Stomach (tissue), 8 donors: ENCODE measurements at regions not wholly inside any gene's neighbourhood (a gene's known extent, or its start where the extent isn't known, plus 50 kb on each side); places are given as distances from the start of the nearest gene placed in this dataset.
"Not testable (repeated sequence)": the region's sequence is repeated elsewhere in the genome, so short reads cannot be mapped to it uniquely, and the experiment has no call there.

ENCODE experiments used
- DNase-seq, 2 donors: peaks; one replicate each; pipeline versions ENCODE4 v3.0.0 to v3.0.0-alpha.2; 2013 to 2019
- H3K27ac ChIP-seq, 5 donors: fragments of 200-600 bp in 4 of 5; sonication (generic) in 4 of 5; one replicate each; pipeline ENCODE4 v1.5.1; 2013 to 2019; ENCODE audit warnings: mild to moderate bottlenecking in 1 of 5, moderate library complexity in 1 of 5
- H3K27me3 ChIP-seq, 3 donors: fragments of 200-600 bp; sonication (generic); one replicate each; pipeline ENCODE4 v1.5.1; 2017 to 2019; ENCODE audit warnings: mixed run types in 1 of 3
- H3K36me3 ChIP-seq, 4 donors: fragments of 200-600 bp; sonication (generic); 1 replicate in 3 of 4; 2 replicates in 1 of 4; pipeline ENCODE4 v1.5.1; 2016 to 2019
- H3K4me1 ChIP-seq, 4 donors: fragments of 200-600 bp; sonication (generic); one replicate each; pipeline ENCODE4 v1.5.1; 2016 to 2019
- H3K4me3 ChIP-seq, 4 donors: fragments of 200-600 bp; sonication (generic) in 3 of 4; one replicate each; pipeline ENCODE4 v1.5.1; 2016 to 2019; ENCODE audit warnings: mild to moderate bottlenecking in 1 of 4
- H3K9me3 ChIP-seq, 4 donors: fragments of 200-600 bp; sonication (generic); one replicate each; pipeline ENCODE4 v1.5.1; 2016 to 2019
- EP300 ChIP-seq: sonication (generic); formaldehyde crosslinking; IDR thresholded peaks from one replicate; pipeline ENCODE4 v1.6.1; 2017; ENCODE audit warnings: antibody characterized with exemption
- POLR2A ChIP-seq, 4 donors: fragments of 450-650 bp; IDR thresholded peaks; one replicate each; pipeline ENCODE4 v1.6.1; 2016; ENCODE audit warnings: antibody characterized with exemption in 4 of 4, control low read depth in 2 of 4, mild to moderate bottlenecking in 1 of 4, moderate library complexity in 1 of 4
- POLR2AphosphoS5 ChIP-seq, 3 donors: sonication (generic); formaldehyde crosslinking; IDR thresholded peaks; one replicate each; pipeline ENCODE4 v1.6.1; 2016; ENCODE audit warnings: antibody characterized with exemption in 3 of 3
- WGBS, 5 donors: extraction: QIAGEN DNeasy Blood & Tissue Kit in 3 of 5; methylation state at CpG; one replicate each; pipeline versions ENCODE4 v1.1.5 to v1.1.7; 2013 to 2018; 5-methylcytosine and 5-hydroxymethylcytosine counted together
- intact Hi-C: fragments of 100-400 bp; cut with DNase I; formaldehyde crosslinking; loops from one replicate; pipeline ENCODE4 v1.15.1; 2023; ENCODE audit warnings: low total_unique reads
- TF ChIP-seq, protein P1 (sequence below), 7 experiments: fragments of 450-650 bp in 4 of 7; fragments of 200-600 bp in 3 of 7; sonication (generic) in 3 of 7; IDR thresholded peaks; one replicate each; pipeline ENCODE4 v1.5.1; 2016 to 2019; ENCODE audit warnings: antibody characterized with exemption in 7 of 7, control low read depth in 2 of 7, mild to moderate bottlenecking in 1 of 7
- donor health status: healthy with polysubstance abuse.
- donor health status: Bipolar disorder and iron deficiency.
- donor health status: healthy.

DNA sequence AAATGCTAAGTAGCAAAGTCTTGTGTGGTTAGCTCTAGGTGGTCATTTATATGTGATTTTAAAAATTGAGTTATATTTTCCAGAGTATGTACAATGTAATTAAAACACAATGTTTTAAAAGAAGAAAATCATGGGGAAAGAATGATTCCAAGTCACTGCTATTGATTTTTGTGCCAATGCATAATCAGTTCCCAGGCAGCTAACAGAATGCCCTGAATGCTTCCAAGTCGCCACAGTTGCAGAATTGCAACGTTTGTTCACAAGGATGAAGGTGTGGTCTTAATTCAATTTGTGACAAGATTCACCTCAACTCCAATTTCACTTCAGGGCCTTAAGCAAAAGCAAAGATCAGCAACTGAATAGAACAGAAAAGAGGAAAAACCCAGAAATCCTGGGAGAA lies 200.4 kb downstream of the SPP2 start:
- H3K4me1 ChIP-seq = no peaks in the 10 kb centered on the region
- intact Hi-C loops = no loop called here
- H3K36me3 ChIP-seq = no peaks in the 10 kb centered on the region
- WGBS, 5 donors = 53 to 63% (median 58%) methylated on average over 2 of the region's 2 CpGs
- H3K27ac ChIP-seq = no peak overlapping the region
- H3K9me3 ChIP-seq = no peaks in the 10 kb centered on the region
- DNase-seq = no peak
- H3K4me3 ChIP-seq = no peak overlapping the region
- H3K27me3 ChIP-seq = peaks cover 0 to 4% (median 0%) of the 10 kb centered on the region in 3 donors
- no peak for TF ChIP-seq POLR2AphosphoS5 (IDR thresholded peaks at IDR 0.05)
- no peak for TF ChIP-seq EP300
- TF ChIP-seq, protein P1, sequence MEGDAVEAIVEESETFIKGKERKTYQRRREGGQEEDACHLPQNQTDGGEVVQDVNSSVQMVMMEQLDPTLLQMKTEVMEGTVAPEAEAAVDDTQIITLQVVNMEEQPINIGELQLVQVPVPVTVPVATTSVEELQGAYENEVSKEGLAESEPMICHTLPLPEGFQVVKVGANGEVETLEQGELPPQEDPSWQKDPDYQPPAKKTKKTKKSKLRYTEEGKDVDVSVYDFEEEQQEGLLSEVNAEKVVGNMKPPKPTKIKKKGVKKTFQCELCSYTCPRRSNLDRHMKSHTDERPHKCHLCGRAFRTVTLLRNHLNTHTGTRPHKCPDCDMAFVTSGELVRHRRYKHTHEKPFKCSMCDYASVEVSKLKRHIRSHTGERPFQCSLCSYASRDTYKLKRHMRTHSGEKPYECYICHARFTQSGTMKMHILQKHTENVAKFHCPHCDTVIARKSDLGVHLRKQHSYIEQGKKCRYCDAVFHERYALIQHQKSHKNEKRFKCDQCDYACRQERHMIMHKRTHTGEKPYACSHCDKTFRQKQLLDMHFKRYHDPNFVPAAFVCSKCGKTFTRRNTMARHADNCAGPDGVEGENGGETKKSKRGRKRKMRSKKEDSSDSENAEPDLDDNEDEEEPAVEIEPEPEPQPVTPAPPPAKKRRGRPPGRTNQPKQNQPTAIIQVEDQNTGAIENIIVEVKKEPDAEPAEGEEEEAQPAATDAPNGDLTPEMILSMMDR (IDR thresholded peaks at IDR 0.05) = no peak
- TF ChIP-seq POLR2A (IDR thresholded peaks at IDR 0.05) = no peak

DNA sequence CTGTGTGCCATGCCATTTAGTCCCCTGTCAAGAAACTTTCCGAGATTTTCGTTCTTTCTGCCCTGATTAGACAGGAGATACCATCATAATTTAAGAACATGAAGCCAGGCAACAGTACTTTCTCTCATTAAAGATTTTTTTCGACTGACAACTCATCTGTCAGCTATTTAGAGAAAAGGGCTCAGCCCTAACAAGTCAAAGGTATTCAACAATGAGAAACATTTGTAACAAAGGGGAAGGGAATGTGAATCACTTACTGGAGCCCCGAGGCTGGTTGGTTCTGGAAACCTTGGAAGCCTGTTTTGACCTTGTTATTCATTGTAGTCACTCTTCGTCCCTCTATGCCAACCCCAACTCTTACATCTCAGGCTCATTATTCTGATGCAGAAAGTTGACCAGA lies 199.4 kb downstream of the SPP2 start:
- DNase-seq = no peak
- Histone ChIP-seq H3K36me3 (no peaks in the 10 kb centered on the region), H3K4me1 (no peaks in the 10 kb centered on the region), H3K27me3 (peaks cover 0 to 4% (median 0%) of the 10 kb centered on the region in 3 donors), H3K27ac (no peak overlapping the region), H3K9me3 (no peaks in the 10 kb centered on the region), H3K4me3 (no peak overlapping the region)
- WGBS, 5 donors = 72 to 82% (median 79%) methylated on average over 5 of the region's 5 CpGs
- TF ChIP-seq POLR2AphosphoS5 (IDR thresholded peaks at IDR 0.05) = no peak
- TF ChIP-seq EP300 = no peak
- no peak for TF ChIP-seq POLR2A (IDR thresholded peaks at IDR 0.05)
- TF ChIP-seq, protein P1 (IDR thresholded peaks at IDR 0.05) = no peak
- intact Hi-C loops = no loop called here

DNA sequence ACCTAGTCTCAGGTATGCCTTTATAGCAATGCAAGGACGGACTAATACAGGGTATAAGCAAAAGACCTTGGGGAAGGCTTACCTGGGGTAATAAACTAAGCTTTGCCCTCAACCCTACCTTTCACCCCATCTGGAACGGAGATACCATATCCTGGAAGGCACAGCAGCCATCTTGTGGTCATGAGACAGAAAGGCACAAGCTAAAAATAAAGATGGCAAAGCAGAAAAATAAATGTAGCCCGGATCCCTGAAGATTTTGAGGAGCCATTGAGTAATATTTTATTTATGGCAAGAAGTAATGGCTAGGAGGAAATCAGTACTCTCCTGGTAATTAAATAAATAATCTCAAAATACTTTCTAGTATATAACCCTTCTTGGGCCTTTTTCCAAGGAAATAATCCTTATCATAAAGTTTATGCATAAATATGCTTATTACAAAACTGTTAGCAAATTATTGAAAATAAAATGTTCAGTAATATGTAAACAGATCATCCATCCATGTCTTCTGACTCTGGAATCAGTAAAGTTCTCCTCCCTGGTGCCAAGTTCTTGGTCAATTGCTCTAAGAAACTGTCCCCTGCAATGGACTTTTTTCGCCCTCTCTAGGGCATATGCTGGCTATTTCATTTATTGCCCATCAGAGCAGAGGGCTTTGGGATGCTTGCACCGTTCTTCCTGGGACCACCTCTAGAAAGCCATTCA lies 198.7 kb downstream of the SPP2 start:
- DNase-seq = no peak
- H3K27ac ChIP-seq = no peak overlapping the region
- WGBS, 5 donors = 81 to 89% (median 84%) methylated on average over 5 of the region's 5 CpGs
- peaks cover 0 to 4% (median 0%) of the 10 kb centered on the region in 3 donors for H3K27me3 ChIP-seq
- intact Hi-C loops = no loop called here
- no peaks in the 10 kb centered on the region for H3K36me3 ChIP-seq
- H3K9me3 ChIP-seq = no peaks in the 10 kb centered on the region
- H3K4me3 ChIP-seq = no peak overlapping the region
- no peaks in the 10 kb centered on the region for H3K4me1 ChIP-seq
- no peak for TF ChIP-seq POLR2AphosphoS5 (IDR thresholded peaks at IDR 0.05)

DNA sequence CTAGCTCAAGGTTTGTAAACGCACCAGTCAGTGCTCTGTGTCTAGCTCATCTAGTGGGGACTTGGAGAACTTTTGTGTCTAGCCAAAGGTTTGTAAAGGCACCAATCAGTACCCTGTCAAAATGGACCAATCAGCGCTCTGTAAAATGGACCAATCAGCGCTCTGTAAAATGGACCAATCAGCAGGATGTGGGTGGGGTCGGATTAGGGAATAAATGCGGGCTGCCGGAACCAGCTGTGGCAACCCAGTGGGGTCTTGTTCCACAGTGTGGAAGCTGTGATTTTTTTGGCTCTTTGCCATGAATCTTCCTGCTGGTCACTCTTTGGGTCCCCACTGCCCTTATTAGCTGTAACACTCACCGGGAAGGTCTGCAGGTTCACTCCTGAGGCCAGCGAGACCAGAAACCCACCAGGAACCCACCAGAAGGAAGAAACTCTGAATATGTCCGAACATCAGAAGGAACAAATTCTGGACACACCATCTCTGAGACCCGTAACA lies 197.8 kb downstream of the SPP2 start:
- H3K27me3 ChIP-seq, H3K4me1 ChIP-seq, intact Hi-C loops: not testable (repeated sequence)

DNA sequence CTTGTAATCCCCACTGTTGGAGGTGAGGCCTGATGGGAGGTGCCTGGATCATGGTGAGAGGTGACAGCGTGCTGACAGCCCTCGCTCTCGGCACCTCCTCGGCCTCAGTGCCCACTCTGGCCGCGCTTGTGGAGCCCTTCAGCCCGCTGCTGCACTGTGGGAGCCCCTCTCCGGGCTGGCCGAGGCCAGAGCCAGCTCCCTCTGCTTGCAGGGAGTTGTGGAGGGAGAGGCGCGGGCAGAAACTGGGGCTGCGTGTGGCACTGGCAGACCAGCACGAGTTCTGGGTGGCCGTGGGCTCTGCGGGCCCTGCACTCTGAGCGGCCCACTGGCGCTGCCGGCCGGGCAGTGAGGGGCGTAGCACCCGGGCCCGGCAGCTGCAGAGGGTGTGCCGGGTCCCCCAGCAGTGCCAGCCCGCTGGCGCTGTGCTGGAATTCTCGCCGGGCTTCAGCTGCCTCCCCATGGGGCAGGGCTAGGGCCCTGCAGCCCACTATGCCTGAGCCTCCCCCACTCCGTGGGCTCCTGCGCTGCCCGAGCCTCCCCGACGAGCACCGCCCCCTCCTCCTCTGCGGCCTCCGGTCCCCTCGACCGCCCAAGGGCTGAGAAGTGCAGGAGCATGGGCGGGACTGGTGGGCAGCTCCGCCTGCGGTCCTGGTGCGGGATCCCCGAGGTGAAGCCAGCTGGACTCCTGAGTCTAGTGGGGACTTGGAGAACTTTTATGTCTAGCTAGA lies 197.1 kb downstream of the SPP2 start:
- no peak overlapping the region for H3K27ac ChIP-seq
- no peaks in the 10 kb centered on the region for H3K9me3 ChIP-seq
- intact Hi-C loops = no loop called here
- no peak overlapping the region for H3K4me3 ChIP-seq
- no peaks in the 10 kb centered on the region for H3K4me1 ChIP-seq
- peaks cover 0 to 4% (median 0%) of the 10 kb centered on the region in 3 donors for H3K27me3 ChIP-seq
- H3K36me3 ChIP-seq = no peaks in the 10 kb centered on the region
- no peak for DNase-seq
- 97 to 98% (median 97%) methylated on average over 25 to 42 of the region's 42 CpGs for WGBS, 5 donors
- no peak for TF ChIP-seq EP300
- TF ChIP-seq POLR2A (IDR thresholded peaks at IDR 0.05) = no peak
- TF ChIP-seq POLR2AphosphoS5 (IDR thresholded peaks at IDR 0.05) = no peak
- TF ChIP-seq, protein P1 (IDR thresholded peaks at IDR 0.05) = no peak

More for the DNA sequence above, 197.8 kb downstream of the SPP2 start:
- not testable (repeated sequence) for H3K4me3 ChIP-seq, H3K27ac ChIP-seq, H3K9me3 ChIP-seq, H3K36me3 ChIP-seq, DNase-seq
- WGBS, 5 donors = 91 to 95% (median 95%) methylated on average over 10 of the region's 10 CpGs
